ENCODE measurements at regions not wholly inside any gene's neighbourhood (a gene's known extent, or its start where the extent isn't known, plus 50 kb on each side); places are given as distances from the start of the nearest gene placed in this dataset.

DNA sequence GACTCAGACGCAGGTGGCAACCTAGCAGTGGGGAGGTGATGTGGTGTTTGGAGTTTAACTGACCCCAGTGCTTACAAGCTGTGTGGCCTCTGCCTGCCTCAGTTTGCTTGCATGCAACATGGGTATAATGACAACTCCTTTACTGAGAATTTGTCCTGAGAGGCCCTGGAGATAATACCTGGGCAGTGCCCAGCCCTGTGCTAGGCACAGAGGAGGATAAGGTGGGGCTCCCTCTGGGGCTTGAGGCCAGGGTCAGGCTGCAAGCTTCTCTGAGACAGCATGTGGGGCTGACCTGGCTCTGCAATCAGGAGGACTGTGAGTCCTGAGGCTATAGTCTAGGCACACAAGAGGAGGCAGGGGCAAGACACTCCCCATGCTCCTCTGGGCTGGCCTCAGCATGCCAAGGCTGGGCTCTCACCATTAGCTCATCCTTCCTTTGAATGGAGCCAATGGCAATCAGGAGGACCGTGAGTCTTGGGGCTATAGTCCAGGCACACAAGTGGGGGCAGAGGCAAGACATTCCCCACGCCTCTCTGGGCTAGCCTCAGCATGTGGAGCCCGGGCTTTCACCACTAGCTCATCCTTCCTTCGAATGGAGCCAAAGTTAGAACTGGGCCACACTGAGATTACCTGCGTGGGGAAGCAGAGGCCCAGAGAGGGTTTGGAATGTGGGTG, 147.9 kb downstream of the RPS24 start:
- TF ChIP-seq, protein P1, sequence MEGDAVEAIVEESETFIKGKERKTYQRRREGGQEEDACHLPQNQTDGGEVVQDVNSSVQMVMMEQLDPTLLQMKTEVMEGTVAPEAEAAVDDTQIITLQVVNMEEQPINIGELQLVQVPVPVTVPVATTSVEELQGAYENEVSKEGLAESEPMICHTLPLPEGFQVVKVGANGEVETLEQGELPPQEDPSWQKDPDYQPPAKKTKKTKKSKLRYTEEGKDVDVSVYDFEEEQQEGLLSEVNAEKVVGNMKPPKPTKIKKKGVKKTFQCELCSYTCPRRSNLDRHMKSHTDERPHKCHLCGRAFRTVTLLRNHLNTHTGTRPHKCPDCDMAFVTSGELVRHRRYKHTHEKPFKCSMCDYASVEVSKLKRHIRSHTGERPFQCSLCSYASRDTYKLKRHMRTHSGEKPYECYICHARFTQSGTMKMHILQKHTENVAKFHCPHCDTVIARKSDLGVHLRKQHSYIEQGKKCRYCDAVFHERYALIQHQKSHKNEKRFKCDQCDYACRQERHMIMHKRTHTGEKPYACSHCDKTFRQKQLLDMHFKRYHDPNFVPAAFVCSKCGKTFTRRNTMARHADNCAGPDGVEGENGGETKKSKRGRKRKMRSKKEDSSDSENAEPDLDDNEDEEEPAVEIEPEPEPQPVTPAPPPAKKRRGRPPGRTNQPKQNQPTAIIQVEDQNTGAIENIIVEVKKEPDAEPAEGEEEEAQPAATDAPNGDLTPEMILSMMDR (conservative IDR thresholded peaks at IDR 0.05 in 1 of 2, IDR thresholded peaks at IDR 0.05 in 1 of 2; ENCODE audit: extremely low read depth in 1 of 2, insufficient read depth in 1 of 2, low read depth in 1 of 2, low read length in 2 of 2) = no peak
- TF ChIP-seq EZH2 (IDR thresholded peaks at IDR 0.05; ENCODE audit: borderline replicate concordance, low read length) = no peak

Measured in mammary epithelial cell (primary cell).